Middle frontal gyrus (tissue), 1 donor: ENCODE measurements at regions not wholly inside any gene's neighbourhood (a gene's known extent, or its start where the extent isn't known, plus 50 kb on each side); places are given as distances from the start of the nearest gene placed in this dataset.

ENCODE experiments used
- DNase-seq: peaks from one replicate; pipeline ENCODE4 v3.0.0-alpha.2; 2015; ENCODE audit warnings: low spot score; ENCODE audit errors: extremely low spot score

- no peak for DNase-seq
These were observed 249.0 kb upstream of the VCX3A start for GRCh38 chrX:6783912-6784311.

GRCh38 chrX:6782831-6783230 lies 247.9 kb upstream of the VCX3A start:
- DNase-seq = no peak

- DNase-seq = peak; percentile 5
These were observed 243.9 kb upstream of the VCX3A start for GRCh38 chrX:6778544-6779503.

- DNase-seq = no peak
These were observed 242.5 kb upstream of the VCX3A start for GRCh38 chrX:6777238-6778002.

GRCh38 chrX:6770936-6771335 lies 236.0 kb upstream of the VCX3A start:
- DNase-seq = no peak

- no peak for DNase-seq
These were observed 234.0 kb upstream of the VCX3A start for GRCh38 chrX:6768881-6769280.

- no peak for DNase-seq
These were observed 226.3 kb upstream of the VCX3A start for GRCh38 chrX:6761251-6761650.

- no peak for DNase-seq
These were observed 224.9 kb upstream of the VCX3A start for GRCh38 chrX:6759655-6760375.

- DNase-seq = no peak
These were observed 223.3 kb upstream of the VCX3A start for GRCh38 chrX:6758234-6758633.

GRCh38 chrX:6757631-6758030 lies 222.7 kb upstream of the VCX3A start:
- no peak for DNase-seq

GRCh38 chrX:6748595-6748994 lies 213.7 kb upstream of the VCX3A start:
- no peak for DNase-seq

GRCh38 chrX:6738518-6739470 lies 203.9 kb upstream of the VCX3A start:
- no peak for DNase-seq

- no peak for DNase-seq
These were observed 200.1 kb upstream of the VCX3A start for GRCh38 chrX:6734844-6735634.

- no peak for DNase-seq
These were observed 197.2 kb upstream of the VCX3A start for GRCh38 chrX:6732101-6732500.

GRCh38 chrX:6729626-6730025 lies 194.7 kb upstream of the VCX3A start:
- no peak for DNase-seq

GRCh38 chrX:6718766-6719165 lies 183.8 kb upstream of the VCX3A start:
- no peak for DNase-seq

GRCh38 chrX:6708676-6709380 lies 173.9 kb upstream of the VCX3A start:
- DNase-seq = no peak

- no peak for DNase-seq
These were observed 173.1 kb upstream of the VCX3A start for GRCh38 chrX:6708041-6708440.

GRCh38 chrX:6707497-6707896 lies 172.6 kb upstream of the VCX3A start:
- no peak for DNase-seq
